ENCODE measurements at regions not wholly inside any gene's neighbourhood (a gene's known extent, or its start where the extent isn't known, plus 50 kb on each side); places are given as distances from the start of the nearest gene placed in this dataset.

- DNase-seq = no peak
Observed at GRCh38 chr22:27192135-27192829, 534.9 kb downstream of the MIAT start.

GRCh38 chr22:27193215-27193614 is 535.8 kb downstream of the MIAT start:
- DNase-seq = no peak

- DNase-seq = no peak
Observed at GRCh38 chr22:27193636-27194035, 536.2 kb downstream of the MIAT start.

GRCh38 chr22:27194096-27194748 is 536.8 kb downstream of the MIAT start:
- no peak for DNase-seq

- peak; percentile 17 to 62 for DNase-seq
Observed at GRCh38 chr22:27195094-27195493, 537.7 kb downstream of the MIAT start.

GRCh38 chr22:27195494-27195893 is 538.1 kb downstream of the MIAT start:
- DNase-seq = no peak

GRCh38 chr22:27196606-27197005 is 539.2 kb downstream of the MIAT start:
- DNase-seq = no peak

GRCh38 chr22:27197052-27197451 is 539.7 kb downstream of the MIAT start:
- no peak for DNase-seq

GRCh38 chr22:27197618-27198017 is 540.2 kb downstream of the MIAT start:
- DNase-seq = no peak

- DNase-seq = no peak
Observed at GRCh38 chr22:27198518-27199035, 541.2 kb downstream of the MIAT start.

GRCh38 chr22:27199354-27199753 is 542.0 kb downstream of the MIAT start:
- DNase-seq = no peak

- DNase-seq = no peak
Observed at GRCh38 chr22:27201276-27201675, 543.9 kb downstream of the MIAT start.

- DNase-seq = no peak
Observed at GRCh38 chr22:27201741-27202140, 544.4 kb downstream of the MIAT start.

GRCh38 chr22:27203276-27203660 is 545.9 kb downstream of the MIAT start:
- DNase-seq = no peak

GRCh38 chr22:27204280-27204679 is 546.9 kb downstream of the MIAT start:
- no peak for DNase-seq

GRCh38 chr22:27204817-27205216 is 547.4 kb downstream of the MIAT start:
- no peak for DNase-seq

- no peak for DNase-seq
Observed at GRCh38 chr22:27205492-27206373, 548.3 kb downstream of the MIAT start.

GRCh38 chr22:27206374-27207133 is 549.2 kb downstream of the MIAT start:
- DNase-seq = no peak

GRCh38 chr22:27207266-27207665 is 549.9 kb downstream of the MIAT start:
- DNase-seq = no peak

GRCh38 chr22:27207907-27208306 is 550.5 kb downstream of the MIAT start:
- no peak for DNase-seq

GRCh38 chr22:27210111-27210730 is 552.8 kb downstream of the MIAT start:
- no peak for DNase-seq

- no peak for DNase-seq
Observed at GRCh38 chr22:27212102-27212501, 554.7 kb downstream of the MIAT start.

Data from SHP77 (cell line).